Stomach (tissue), 8 donors: ENCODE measurements at regions not wholly inside any gene's neighbourhood (a gene's known extent, or its start where the extent isn't known, plus 50 kb on each side); places are given as distances from the start of the nearest gene placed in this dataset.

Source experiments
- DNase-seq, 2 donors: peaks; one replicate each; pipeline versions ENCODE4 v3.0.0 to v3.0.0-alpha.2; 2013 to 2019
- H3K27ac ChIP-seq, 5 donors: fragments of 200-600 bp in 4 of 5; sonication (generic) in 4 of 5; one replicate each; pipeline ENCODE4 v1.5.1; 2013 to 2019; ENCODE audit warnings: mild to moderate bottlenecking in 1 of 5, moderate library complexity in 1 of 5
- H3K27me3 ChIP-seq, 3 donors: fragments of 200-600 bp; sonication (generic); one replicate each; pipeline ENCODE4 v1.5.1; 2017 to 2019; ENCODE audit warnings: mixed run types in 1 of 3
- H3K36me3 ChIP-seq, 4 donors: fragments of 200-600 bp; sonication (generic); 1 replicate in 3 of 4; 2 replicates in 1 of 4; pipeline ENCODE4 v1.5.1; 2016 to 2019
- H3K4me1 ChIP-seq, 4 donors: fragments of 200-600 bp; sonication (generic); one replicate each; pipeline ENCODE4 v1.5.1; 2016 to 2019
- H3K4me3 ChIP-seq, 4 donors: fragments of 200-600 bp; sonication (generic) in 3 of 4; one replicate each; pipeline ENCODE4 v1.5.1; 2016 to 2019; ENCODE audit warnings: mild to moderate bottlenecking in 1 of 4
- H3K9me3 ChIP-seq, 4 donors: fragments of 200-600 bp; sonication (generic); one replicate each; pipeline ENCODE4 v1.5.1; 2016 to 2019
- EP300 ChIP-seq: sonication (generic); formaldehyde crosslinking; IDR thresholded peaks from one replicate; pipeline ENCODE4 v1.6.1; 2017; ENCODE audit warnings: antibody characterized with exemption
- POLR2A ChIP-seq, 4 donors: fragments of 450-650 bp; IDR thresholded peaks; one replicate each; pipeline ENCODE4 v1.6.1; 2016; ENCODE audit warnings: antibody characterized with exemption in 4 of 4, control low read depth in 2 of 4, mild to moderate bottlenecking in 1 of 4, moderate library complexity in 1 of 4
- POLR2AphosphoS5 ChIP-seq, 3 donors: sonication (generic); formaldehyde crosslinking; IDR thresholded peaks; one replicate each; pipeline ENCODE4 v1.6.1; 2016; ENCODE audit warnings: antibody characterized with exemption in 3 of 3
- WGBS, 5 donors: extraction: QIAGEN DNeasy Blood & Tissue Kit in 3 of 5; methylation state at CpG; one replicate each; pipeline versions ENCODE4 v1.1.5 to v1.1.7; 2013 to 2018; 5-methylcytosine and 5-hydroxymethylcytosine counted together
- intact Hi-C: fragments of 100-400 bp; cut with DNase I; formaldehyde crosslinking; loops from one replicate; pipeline ENCODE4 v1.15.1; 2023; ENCODE audit warnings: low total_unique reads
- TF ChIP-seq, protein P1 (sequence below), 7 experiments: fragments of 450-650 bp in 4 of 7; fragments of 200-600 bp in 3 of 7; sonication (generic) in 3 of 7; IDR thresholded peaks; one replicate each; pipeline ENCODE4 v1.5.1; 2016 to 2019; ENCODE audit warnings: antibody characterized with exemption in 7 of 7, control low read depth in 2 of 7, mild to moderate bottlenecking in 1 of 7
- donor health status: healthy with polysubstance abuse.
- donor health status: Bipolar disorder and iron deficiency.
- donor health status: healthy.

- no peaks in the 10 kb centered on the region for H3K36me3 ChIP-seq
- WGBS, 5 donors, result 77 to 90% (median 82%) methylated on average over 3 of the region's 3 CpGs
Measured at GRCh38 chr4:110823251-110823650, 200.4 kb upstream of the PITX2 start.

DNA sequence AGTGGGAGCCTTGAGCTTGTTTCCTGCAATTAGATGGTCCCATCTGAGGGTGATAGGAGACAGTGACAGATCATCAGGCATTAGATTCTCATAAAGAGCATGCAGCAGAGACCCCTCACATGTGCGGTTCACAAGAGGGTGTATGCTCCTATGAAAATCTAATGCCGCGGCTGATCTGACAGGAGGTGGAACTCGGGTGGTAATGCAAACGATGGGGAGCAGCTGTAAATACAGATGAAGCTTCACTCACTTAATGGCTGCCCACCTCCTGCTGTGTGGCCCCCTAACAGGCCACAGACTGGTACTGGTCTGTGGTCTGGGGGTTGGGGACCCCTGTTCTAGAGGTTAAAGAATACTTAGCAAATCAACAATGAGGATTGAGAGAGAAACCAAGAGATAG, 201.5 kb upstream of the PITX2 start:
- no peak overlapping the region for H3K27ac ChIP-seq
- no peak for DNase-seq
- intact Hi-C loops, result no loop called here
- TF ChIP-seq, protein P1, sequence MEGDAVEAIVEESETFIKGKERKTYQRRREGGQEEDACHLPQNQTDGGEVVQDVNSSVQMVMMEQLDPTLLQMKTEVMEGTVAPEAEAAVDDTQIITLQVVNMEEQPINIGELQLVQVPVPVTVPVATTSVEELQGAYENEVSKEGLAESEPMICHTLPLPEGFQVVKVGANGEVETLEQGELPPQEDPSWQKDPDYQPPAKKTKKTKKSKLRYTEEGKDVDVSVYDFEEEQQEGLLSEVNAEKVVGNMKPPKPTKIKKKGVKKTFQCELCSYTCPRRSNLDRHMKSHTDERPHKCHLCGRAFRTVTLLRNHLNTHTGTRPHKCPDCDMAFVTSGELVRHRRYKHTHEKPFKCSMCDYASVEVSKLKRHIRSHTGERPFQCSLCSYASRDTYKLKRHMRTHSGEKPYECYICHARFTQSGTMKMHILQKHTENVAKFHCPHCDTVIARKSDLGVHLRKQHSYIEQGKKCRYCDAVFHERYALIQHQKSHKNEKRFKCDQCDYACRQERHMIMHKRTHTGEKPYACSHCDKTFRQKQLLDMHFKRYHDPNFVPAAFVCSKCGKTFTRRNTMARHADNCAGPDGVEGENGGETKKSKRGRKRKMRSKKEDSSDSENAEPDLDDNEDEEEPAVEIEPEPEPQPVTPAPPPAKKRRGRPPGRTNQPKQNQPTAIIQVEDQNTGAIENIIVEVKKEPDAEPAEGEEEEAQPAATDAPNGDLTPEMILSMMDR (IDR thresholded peaks at IDR 0.05), result no peak
- no peak for TF ChIP-seq EP300
- H3K36me3 ChIP-seq, result no peaks in the 10 kb centered on the region
- H3K27me3 ChIP-seq, result no peaks in the 10 kb centered on the region
- peaks cover 0 to 5% (median 0%) of the 10 kb centered on the region in 4 donors for H3K9me3 ChIP-seq
- no peaks in the 10 kb centered on the region for H3K4me1 ChIP-seq
- WGBS, 5 donors, result 88 to 92% (median 90%) methylated on average over 5 of the region's 5 CpGs
- no peak overlapping the region for H3K4me3 ChIP-seq

More at GRCh38 chr4:110823251-110823650, 200.4 kb upstream of the PITX2 start:
- Histone ChIP-seq H3K4me1 (no peaks in the 10 kb centered on the region), H3K27ac (no peak overlapping the region), H3K4me3 (no peak overlapping the region), H3K27me3 (no peaks in the 10 kb centered on the region), H3K9me3 (no peaks in the 10 kb centered on the region)
- DNase-seq, result no peak
- TF ChIP-seq EP300 (no peak), POLR2A (IDR thresholded peaks at IDR 0.05) (no peak), POLR2AphosphoS5 (IDR thresholded peaks at IDR 0.05) (no peak)
- TF ChIP-seq, protein P1 (IDR thresholded peaks at IDR 0.05), result no peak
- intact Hi-C loops, result no loop called here

GRCh38 chr4:110826656-110827055, 203.8 kb upstream of the PITX2 start:
- 70 to 83% (median 72%) methylated on average over 8 of the region's 8 CpGs for whole genome bisulfite sequencing, 5 donors
- no peak for TF ChIP-seq POLR2A (IDR thresholded peaks at IDR 0.05)
- TF ChIP-seq POLR2AphosphoS5 (IDR thresholded peaks at IDR 0.05), result no peak
- TF ChIP-seq, protein P1 (IDR thresholded peaks at IDR 0.05), result no peak
- TF ChIP-seq EP300, result no peak
- no peak overlapping the region for H3K4me3 ChIP-seq

GRCh38 chr4:110830461-110830860, 207.6 kb upstream of the PITX2 start:
- no peaks in the 10 kb centered on the region for H3K27me3 ChIP-seq
- 17 to 31% (median 28%) methylated on average over 2 of the region's 2 CpGs for WGBS, 5 donors
- intact Hi-C loops, result no loop called here
- peak in 1 of 2 donors; percentile 37 for DNase-seq
- H3K27ac ChIP-seq, result no peak overlapping the region
- TF ChIP-seq EP300 (no peak), POLR2AphosphoS5 (IDR thresholded peaks at IDR 0.05) (no peak), POLR2A (IDR thresholded peaks at IDR 0.05) (no peak)
- TF ChIP-seq, protein P1 (IDR thresholded peaks at IDR 0.05), result no peak
- no peak overlapping the region for H3K4me3 ChIP-seq
- no peaks in the 10 kb centered on the region for H3K4me1 ChIP-seq
- H3K9me3 ChIP-seq, result peaks cover 0 to 5% (median 0%) of the 10 kb centered on the region in 4 donors
- no peaks in the 10 kb centered on the region for H3K36me3 ChIP-seq

More at GRCh38 chr4:110826656-110827055, 203.8 kb upstream of the PITX2 start:
- intact Hi-C loops, result no loop called here
- no peaks in the 10 kb centered on the region for H3K4me1 ChIP-seq
- H3K36me3 ChIP-seq, result no peaks in the 10 kb centered on the region
- peaks cover 0 to 5% (median 0%) of the 10 kb centered on the region in 4 donors for H3K9me3 ChIP-seq
- DNase-seq, result no peak
- no peaks in the 10 kb centered on the region for H3K27me3 ChIP-seq
- no peak overlapping the region for H3K27ac ChIP-seq
